Esophagus squamous epithelium (tissue), 4 donors: ENCODE measurements at regions not wholly inside any gene's neighbourhood (a gene's known extent, or its start where the extent isn't known, plus 50 kb on each side); places are given as distances from the start of the nearest gene placed in this dataset.

Source experiments
- CTCF ChIP-seq, 6 experiments: fragments of 450-650 bp in 4 of 6; fragments of 200-600 bp in 2 of 6; sonication (generic) in 2 of 6; IDR thresholded peaks; one replicate each; pipeline ENCODE4 v1.5.1; 2016 to 2019; ENCODE audit warnings: antibody characterized with exemption in 6 of 6, mild to moderate bottlenecking in 4 of 6, moderate library complexity in 4 of 6
- POLR2A ChIP-seq, 4 donors: fragments of 450-650 bp; IDR thresholded peaks; one replicate each; pipeline ENCODE4 v1.6.1; 2017; ENCODE audit warnings: antibody characterized with exemption in 4 of 4, mild to moderate bottlenecking in 4 of 4, moderate library complexity in 3 of 4

GRCh38 chr1:64337475-64337874 is 132.5 kb upstream of the CACHD1 start:
- TF ChIP-seq CTCF (IDR thresholded peaks at IDR 0.05) (no peak), POLR2A (IDR thresholded peaks at IDR 0.05) (no peak)
